ENCODE measurements at regions not wholly inside any gene's neighbourhood (a gene's known extent, or its start where the extent isn't known, plus 50 kb on each side); places are given as distances from the start of the nearest gene placed in this dataset.

GRCh38 chr4:185916231-185916630, 104.2 kb upstream of the SORBS2 start:
- TF ChIP-seq CTCF (IDR thresholded peaks at IDR 0.05; ENCODE audit: low read length) (no peak), EZH2 (IDR thresholded peaks at IDR 0.05; ENCODE audit: borderline replicate concordance, low read length) (no peak)

All from OCI-LY1 (cell line).